Stimulated activated CD4-positive, alpha-beta T cell treated with anti-CD3 and anti-CD28 coated beads, Interleukin-2, amount 100 ng/mL, for 48 hours (primary cell): ENCODE measurements at regions not wholly inside any gene's neighbourhood (a gene's known extent, or its start where the extent isn't known, plus 50 kb on each side); places are given as distances from the start of the nearest gene placed in this dataset.

Experiments used
- DNase-seq, 2 donors: peaks; one replicate each; pipeline ENCODE4 v3.0.0-alpha.2; 2020

DNA sequence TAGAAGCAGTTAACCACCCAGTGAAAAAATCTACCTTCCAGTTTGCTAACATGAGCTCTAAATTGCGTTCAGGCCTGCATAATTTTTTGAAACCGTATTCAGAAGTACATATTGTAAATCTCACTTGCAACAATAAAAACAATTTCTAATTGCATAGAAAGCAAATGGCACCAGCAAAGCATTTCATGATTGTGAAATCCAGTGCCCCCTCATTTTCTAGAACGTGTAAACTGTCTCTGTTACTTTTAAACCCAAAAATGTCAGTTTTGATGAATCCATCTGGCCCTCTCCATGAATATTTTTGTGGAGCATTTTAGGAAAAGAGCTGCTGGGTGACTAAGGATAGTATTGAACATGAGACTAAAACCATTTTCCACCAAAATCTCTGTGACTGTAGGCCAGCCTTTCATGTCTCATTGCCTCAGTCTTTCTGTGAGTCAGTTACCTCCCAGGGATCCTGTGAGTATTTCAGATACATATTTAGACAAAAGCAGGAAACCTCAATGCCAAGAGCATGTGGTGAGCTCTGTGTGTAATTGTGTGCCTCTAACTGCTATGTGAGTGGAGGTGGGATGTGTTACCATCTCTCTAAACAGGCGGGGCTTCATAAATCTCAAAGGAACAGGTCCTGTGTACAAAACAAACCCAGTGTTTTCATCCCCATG lies 477.8 kb upstream of the DCC start:
- DNase-seq = no peak

DNA sequence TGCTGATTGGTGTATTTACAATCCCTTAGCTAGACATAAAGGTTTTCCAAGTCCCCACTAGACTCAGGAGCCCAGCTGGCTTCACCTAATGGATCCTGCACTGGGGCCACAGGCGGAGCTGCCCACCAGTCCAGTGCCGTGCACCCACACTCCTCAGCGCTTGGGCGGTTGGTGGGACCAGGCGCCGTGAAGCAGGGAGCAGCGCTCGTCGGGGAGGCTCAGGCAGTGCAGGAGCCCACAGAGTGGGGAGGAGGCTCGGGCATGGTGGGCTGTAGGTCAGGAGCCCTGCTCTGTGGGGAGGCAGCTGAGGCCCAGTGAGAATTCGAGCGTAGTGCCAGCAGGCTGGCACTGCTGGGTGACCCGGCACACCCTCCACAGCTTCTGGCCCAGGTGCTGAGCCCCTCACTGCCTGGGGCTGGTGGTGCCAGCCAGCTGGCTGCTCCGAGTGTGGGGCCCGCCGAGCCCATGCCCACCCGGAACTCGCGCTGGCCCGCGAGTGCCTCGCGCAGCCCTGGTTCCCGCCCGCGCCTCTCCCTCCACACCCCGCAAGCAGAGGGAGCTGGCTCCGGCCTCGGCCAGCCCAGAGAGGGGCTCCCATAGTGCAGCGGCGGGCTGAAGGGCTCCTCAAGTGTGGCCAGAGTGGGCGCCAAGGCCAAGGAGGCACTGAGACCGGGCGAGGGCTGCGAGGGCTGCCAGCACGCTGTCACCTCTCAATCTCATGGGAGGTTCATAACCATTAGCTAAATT lies 475.6 kb upstream of the DCC start:
- no peak for DNase-seq

GRCh38 chr18:51865538-51865937 lies 474.5 kb upstream of the DCC start:
- no peak for DNase-seq

DNA sequence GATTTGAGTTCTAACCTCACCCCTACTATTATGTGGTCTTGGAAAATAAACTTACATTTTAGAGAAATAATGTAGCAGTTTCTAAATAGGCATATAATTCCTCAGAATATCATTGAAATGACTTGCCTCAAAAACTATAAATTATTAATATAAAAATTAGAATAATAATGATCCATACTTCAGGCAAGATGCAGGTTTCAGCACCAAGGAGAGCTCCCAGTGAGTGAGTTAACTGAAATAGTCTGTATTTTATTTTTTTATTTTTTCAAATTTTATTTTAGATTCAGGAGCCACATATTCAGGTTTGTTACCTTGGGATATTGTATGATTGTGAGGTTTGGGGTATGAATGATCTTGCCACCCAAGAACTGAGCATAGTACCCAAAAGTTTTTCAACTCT lies 472.2 kb upstream of the DCC start:
- DNase-seq = no peak

- no peak for DNase-seq
Observed at GRCh38 chr18:51878724-51879123, 461.3 kb upstream of the DCC start.

DNA sequence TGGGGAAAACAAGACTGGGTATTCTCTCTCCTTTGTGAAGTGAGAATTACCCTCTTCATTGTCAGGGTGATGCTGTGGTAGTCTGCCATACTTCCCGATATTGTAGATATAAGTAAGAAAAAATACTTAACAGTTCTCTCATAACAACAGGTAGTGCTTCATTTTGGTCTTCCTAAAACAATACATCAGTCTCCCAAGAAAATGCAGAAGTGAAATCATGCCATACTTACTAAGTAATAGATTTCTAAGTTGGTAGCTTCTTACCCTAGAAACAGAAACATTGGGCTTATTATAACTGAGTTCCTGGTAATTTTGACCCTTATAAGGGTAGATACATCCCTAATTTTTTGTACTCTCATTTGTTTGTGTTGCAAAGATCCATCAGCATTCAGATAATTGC lies 460.7 kb upstream of the DCC start:
- no peak for DNase-seq

- no peak for DNase-seq
Observed at GRCh38 chr18:51881394-51881793, 458.6 kb upstream of the DCC start.

DNA sequence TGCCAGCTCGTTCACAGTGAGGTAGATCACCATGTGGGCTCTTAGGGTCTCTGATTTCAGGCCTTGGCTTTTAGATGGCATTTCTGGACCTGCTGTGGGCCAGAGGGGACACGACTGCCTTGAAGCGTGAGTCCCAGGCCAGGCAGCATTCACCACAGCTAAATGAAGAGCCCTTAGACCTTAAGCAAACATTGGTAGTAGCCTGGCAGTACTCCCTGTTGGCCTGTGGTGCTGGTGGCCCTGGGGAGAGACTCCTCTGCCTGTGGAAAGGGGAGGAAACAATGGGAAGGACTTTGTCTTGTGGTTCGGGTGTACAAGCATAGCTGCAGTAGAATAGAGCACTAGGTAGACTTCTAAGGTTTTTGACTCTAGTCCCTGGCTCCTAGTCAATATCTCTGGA lies 456.0 kb upstream of the DCC start:
- DNase-seq = no peak

DNA sequence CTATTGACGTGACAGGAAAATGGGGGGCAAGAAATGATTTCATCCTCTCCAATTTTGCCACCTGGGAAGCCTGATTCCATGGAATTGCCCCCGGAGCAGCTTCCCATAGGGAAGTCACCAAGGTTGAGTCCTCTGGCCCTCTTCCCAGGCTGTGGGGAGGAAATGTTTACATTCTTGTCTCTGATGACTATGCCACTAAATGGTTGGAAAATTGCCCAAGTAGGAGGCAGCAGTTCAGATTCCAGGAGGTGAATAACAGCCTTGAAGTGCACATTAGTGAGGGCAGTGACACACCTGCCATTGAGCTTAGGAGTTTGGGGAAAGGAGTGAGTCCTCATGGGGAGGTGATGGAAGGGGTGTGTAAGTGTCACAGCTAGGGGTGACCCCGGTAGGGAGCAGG lies 449.2 kb upstream of the DCC start:
- no peak for DNase-seq

- DNase-seq = no peak
Observed at GRCh38 chr18:51891876-51892275, 448.1 kb upstream of the DCC start.

DNA sequence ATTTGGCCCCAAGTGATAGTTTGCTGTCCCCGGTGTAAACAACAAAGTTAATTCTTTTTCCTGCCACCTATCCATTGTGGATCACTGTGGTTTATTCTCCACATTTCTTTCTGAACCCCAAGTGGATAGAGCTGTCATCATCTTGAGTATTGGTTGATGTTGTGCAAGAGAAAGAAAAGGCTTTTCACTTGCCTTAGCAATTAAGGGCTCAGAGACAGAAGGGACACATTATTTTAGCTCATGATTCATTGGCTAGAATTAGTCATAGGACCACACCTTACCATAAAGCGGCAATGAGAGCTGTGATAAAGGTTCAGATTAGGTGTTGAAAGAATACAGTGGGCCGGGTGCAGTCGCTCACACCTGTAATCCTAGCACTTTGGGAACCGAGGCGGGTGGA lies 442.1 kb upstream of the DCC start:
- no peak for DNase-seq

GRCh38 chr18:51907687-51908597 lies 432.1 kb upstream of the DCC start:
- no peak for DNase-seq

DNA sequence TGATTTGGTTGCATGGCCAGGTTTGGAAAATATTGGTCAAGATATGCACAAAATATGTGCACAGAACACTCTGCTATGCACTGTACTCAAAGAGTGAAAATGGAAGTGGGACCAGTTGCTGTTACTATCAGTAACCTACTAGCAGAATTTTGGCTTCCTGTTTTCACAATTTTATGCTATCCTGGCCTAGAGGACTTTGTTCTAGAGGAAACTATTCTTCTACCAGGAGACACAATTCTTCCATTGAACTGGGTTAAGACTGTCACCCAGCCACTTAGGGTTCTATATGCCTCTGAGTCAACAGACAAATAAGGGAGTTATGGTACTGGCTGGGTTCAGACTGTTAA lies 431.4 kb upstream of the DCC start:
- no peak for DNase-seq

DNA sequence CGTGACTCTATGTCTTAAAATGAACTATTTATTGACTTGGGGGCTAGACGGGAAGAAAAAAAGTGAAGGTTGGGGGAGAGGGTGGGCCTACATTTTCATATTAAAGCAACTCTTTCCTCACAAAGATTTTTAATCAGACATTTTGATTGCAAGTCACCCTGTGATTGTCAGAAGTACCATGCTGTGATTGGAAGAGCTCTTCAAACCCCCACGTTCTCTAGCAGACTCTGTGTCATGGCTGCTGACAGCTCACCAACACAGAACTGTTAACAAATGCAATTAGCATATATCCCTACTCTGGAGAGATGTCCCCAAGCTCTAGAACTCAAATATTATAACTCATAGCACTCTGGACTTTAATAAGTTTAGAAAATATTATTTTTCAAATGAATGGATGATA lies 428.4 kb upstream of the DCC start:
- DNase-seq = no peak

DNA sequence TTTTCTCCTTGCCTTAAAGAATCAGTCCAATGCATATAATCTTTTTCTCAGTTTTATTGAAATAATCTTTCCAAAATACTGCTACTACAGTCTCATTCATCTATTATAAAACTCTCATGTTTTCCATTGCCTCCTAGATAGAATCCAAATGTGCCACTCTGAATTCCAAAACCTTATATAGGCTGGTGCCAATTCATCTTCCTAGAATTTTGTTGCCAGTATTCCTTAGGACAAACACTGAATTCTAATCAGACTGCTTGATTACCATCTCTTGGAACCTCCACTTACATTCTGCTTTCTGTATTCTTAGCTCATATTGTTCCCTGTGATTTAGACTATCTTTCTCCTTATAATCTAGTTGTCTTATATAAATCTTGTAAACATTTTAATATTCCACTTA lies 427.6 kb upstream of the DCC start:
- DNase-seq = no peak

GRCh38 chr18:51915176-51915575 lies 424.8 kb upstream of the DCC start:
- no peak for DNase-seq

GRCh38 chr18:51921862-51922261 lies 418.1 kb upstream of the DCC start:
- DNase-seq = no peak

DNA sequence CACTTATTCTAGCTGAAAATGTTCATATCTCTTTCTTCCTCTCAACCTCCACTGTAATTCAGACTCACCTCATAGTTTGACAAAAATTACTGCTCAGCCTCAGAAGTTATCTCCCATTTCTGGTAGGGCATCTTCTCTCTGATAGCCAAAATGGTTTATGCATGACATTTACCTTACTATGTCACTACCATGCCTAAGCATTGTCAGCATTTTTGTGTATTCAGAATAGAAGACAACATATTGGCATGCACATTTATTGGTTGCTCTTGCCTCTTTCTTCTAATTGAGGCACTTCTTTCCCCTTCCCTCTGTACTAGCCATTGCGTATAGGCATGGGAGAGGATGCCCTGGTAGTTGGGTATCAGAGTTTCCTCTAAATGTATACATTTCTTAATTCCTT lies 406.1 kb upstream of the DCC start:
- no peak for DNase-seq

DNA sequence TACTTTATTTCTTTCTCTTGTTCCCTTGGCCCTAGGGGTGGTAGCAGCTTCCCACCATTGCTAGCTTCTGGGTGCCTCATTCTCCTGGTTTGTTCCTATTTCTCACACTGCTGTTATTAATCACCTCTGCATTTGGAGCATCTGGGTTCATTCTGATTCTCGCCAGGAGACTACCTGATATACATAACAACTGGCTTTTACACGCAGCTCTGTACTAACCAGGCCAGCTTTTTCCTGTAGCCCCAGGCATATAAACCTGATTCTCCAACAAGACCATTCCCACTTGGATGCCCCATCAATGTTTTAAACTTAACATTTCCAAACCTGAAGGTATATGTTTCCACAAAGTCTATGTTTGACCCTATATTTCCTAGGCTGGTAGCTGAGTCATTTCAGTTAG lies 403.9 kb upstream of the DCC start:
- no peak for DNase-seq

DNA sequence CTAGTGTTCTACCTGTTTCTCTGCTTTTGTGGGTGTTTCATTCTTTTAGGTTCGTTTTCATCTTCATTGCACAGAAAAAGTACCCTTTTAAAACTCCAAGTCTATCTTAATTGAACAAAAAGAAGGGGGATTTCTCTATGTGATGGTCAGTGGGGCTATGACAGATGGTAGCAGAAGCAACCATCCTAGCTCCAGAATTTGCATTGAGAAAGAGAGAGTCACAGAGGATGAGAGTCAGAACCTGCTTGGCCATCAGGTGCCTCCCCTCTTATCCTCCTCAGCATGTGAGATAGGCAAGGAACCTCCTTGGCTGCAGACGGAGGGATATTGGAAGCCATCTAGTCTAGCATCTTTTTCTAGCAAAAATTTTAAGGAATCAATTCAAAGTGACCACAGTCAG lies 398.0 kb upstream of the DCC start:
- no peak for DNase-seq

GRCh38 chr18:51943281-51943680 lies 396.7 kb upstream of the DCC start:
- DNase-seq = no peak

- no peak for DNase-seq
Observed at GRCh38 chr18:51946946-51947345, 393.1 kb upstream of the DCC start.

- no peak for DNase-seq
Observed at GRCh38 chr18:51952844-51953243, 387.2 kb upstream of the DCC start.

- no peak for DNase-seq
Observed at GRCh38 chr18:51953521-51953920, 386.5 kb upstream of the DCC start.
